Ovary (tissue), 7 donors: ENCODE measurements at regions not wholly inside any gene's neighbourhood (a gene's known extent, or its start where the extent isn't known, plus 50 kb on each side); places are given as distances from the start of the nearest gene placed in this dataset.

Experiments used
- DNase-seq, 5 donors: peaks; one replicate each; pipeline ENCODE4 v3.0.0-alpha.2; 2019 to 2020
- H3K27ac ChIP-seq, 2 donors: fragments of 200-600 bp; one replicate each; pipeline versions ENCODE4 v1.5.1 to v1.8.0; 2019 to 2022
- H3K27me3 ChIP-seq: fragments of 200-600 bp; one replicate; pipeline ENCODE4 v1.8.0; 2022
- H3K36me3 ChIP-seq: fragments of 200-600 bp; sonication (generic); one replicate; pipeline ENCODE4 v1.5.1; 2019
- H3K4me1 ChIP-seq: one replicate; pipeline ENCODE4 v1.8.1; 2013; ENCODE audit warnings: mild to moderate bottlenecking, moderate library complexity; ENCODE audit not compliant: insufficient read depth
- H3K4me3 ChIP-seq: fragments of 200-600 bp; sonication (generic); one replicate; pipeline ENCODE4 v1.5.1; 2017
- H3K9me3 ChIP-seq, 2 donors: fragments of 200-600 bp in 1 of 2; sonication (generic) in 1 of 2; one replicate each; pipeline versions ENCODE4 v1.5.1 to v1.8.1; 2013 to 2019; ENCODE audit warnings: mild to moderate bottlenecking in 1 of 2, moderate library complexity in 1 of 2
- CTCF ChIP-seq, 3 donors: fragments of 450-650 bp in 2 of 3; fragments of 200-600 bp in 1 of 3; IDR thresholded peaks; one replicate each; pipeline versions ENCODE4 v1.5.1 to v1.8.0; 2016 to 2022; ENCODE audit warnings: antibody characterized with exemption in 3 of 3, mild to moderate bottlenecking in 1 of 3
- EP300 ChIP-seq: sonication (generic); formaldehyde crosslinking; IDR thresholded peaks from one replicate; pipeline ENCODE4 v1.6.1; 2017; ENCODE audit warnings: antibody characterized with exemption
- POLR2A ChIP-seq: fragments of 450-650 bp; IDR thresholded peaks from one replicate; pipeline ENCODE4 v1.6.1; 2017; ENCODE audit warnings: antibody characterized with exemption, mild to moderate bottlenecking, moderate library complexity
- WGBS, 3 donors: extraction: QIAGEN DNeasy Blood & Tissue Kit in 1 of 3; methylation state at CpG; one replicate each; pipeline versions ENCODE4 v1.1.5 to v1.1.7; 2013 to 2017; 5-methylcytosine and 5-hydroxymethylcytosine counted together
- intact Hi-C, 4 donors: fragments of 100-400 bp; cut with DNase I; formaldehyde crosslinking; loops; one replicate each; pipeline versions ENCODE4 v1.11.0 to v1.15.1; 2022 to 2023
- donor health status: DM: no; HTN: no; CAD: no; lungs with moderate emphysema.
- donor health status: DM: no; HTN: no; CAD: no.
- donor health status: Bipolar disorder and iron deficiency.
- donor health status: DM: no; HTN: no; CAD: no.
- donor health status: DM: yes; HTN: yes; CAD: no.

DNA sequence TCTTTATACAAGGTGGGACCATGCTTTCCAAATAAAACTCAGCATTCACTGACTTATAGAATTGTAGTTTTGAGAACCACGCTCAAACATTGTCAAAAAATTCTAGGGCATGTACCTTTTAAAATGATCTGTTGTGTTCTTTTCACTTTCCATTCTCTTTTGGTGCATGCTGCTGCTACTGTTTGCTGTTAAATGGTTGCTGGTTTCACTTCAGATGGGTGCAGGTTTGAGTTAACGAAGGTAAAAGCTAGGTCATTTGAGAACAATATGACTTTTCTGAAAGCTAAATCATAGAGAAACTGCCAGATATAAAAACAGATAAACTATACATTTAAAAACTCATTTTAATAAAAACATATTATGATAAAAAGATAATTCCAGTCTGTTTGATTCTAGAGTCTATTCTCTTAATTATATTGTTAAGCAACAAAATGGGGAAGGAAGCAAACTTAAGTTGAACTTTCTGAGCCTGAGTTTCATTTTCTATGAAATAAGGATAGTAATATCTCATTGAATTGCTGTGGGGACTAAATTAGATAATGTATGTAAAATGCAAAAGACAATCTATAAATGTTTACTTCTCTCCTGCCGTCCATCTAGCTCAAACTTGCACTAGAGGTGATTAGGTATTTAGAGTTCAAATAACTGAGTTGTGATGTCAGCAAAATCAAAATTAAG lies 82.4 kb downstream of the OXSM start:
- no peak overlapping the region for H3K4me3 ChIP-seq
- H3K4me1 ChIP-seq: no peaks in the 10 kb centered on the region
- H3K27me3 ChIP-seq: no peaks in the 10 kb centered on the region
- H3K36me3 ChIP-seq: no peaks in the 10 kb centered on the region
- H3K27ac ChIP-seq: no peak overlapping the region
- no peaks in the 10 kb centered on the region for H3K9me3 ChIP-seq
- TF ChIP-seq EP300 (no peak), CTCF (IDR thresholded peaks at IDR 0.05) (no peak), POLR2A (no peak)
- DNase-seq: no peak
- intact Hi-C loops: no loop called here
- WGBS, 3 donors: 74 to 84% (median 80%) methylated on average over 3 of the region's 3 CpGs

DNA sequence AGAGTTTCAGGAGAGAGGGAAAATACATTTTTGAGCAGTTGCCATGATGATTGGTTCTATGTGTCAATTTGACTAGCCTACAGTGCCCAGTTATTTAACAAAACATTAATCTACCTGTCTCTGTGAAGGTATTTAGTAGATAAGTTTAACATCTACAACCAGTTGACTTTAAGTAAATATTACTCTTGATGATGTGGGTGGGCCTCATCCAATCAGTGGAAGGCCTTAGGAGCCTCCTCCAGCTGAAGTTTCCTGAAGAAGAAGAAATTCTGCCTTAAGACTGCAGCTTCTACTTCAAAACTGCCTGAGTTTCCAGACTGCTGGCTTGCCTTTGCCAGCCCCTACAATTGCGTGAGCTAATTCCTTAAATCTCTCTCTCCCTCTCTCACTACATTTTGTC lies 93.6 kb downstream of the OXSM start:
- H3K4me1 ChIP-seq: no peaks in the 10 kb centered on the region
- no peaks in the 10 kb centered on the region for H3K27me3 ChIP-seq
- H3K9me3 ChIP-seq: no peaks in the 10 kb centered on the region
- no peak overlapping the region for H3K4me3 ChIP-seq
- H3K36me3 ChIP-seq: no peaks in the 10 kb centered on the region
- DNase-seq: no peak
- intact Hi-C loops: no loop called here
- H3K27ac ChIP-seq: no peak overlapping the region
- no peak for TF ChIP-seq EP300
- no peak for TF ChIP-seq POLR2A
- no peak for TF ChIP-seq CTCF (IDR thresholded peaks at IDR 0.05)
- 93 to 94% (median 94%) methylated on average over 1 of the region's 1 CpG for WGBS, 3 donors

DNA sequence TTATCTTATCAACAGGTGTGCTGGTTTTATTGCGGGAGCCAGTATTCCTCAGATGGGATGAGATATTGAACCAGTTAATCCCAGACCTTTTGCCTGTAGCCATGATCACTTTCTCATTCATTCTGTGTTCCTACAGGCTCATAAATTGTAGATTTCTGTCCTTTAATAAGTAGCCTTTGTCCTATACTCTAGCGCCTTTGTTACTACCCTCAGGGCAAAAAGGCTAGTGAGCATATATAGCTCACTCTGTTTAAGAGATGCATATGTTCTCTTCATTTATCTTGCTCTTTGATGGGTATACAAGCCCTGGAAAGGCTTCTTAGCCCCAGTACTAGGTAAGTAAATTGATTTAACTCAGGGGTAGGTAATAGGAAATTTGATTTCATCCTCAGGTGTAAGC lies 95.1 kb downstream of the OXSM start:
- H3K4me1 ChIP-seq: no peaks in the 10 kb centered on the region
- 94 to 99% (median 98%) methylated on average over 2 of the region's 2 CpGs for WGBS, 3 donors
- intact Hi-C loops: no loop called here
- H3K36me3 ChIP-seq: no peaks in the 10 kb centered on the region
- no peak overlapping the region for H3K4me3 ChIP-seq
- H3K27me3 ChIP-seq: no peaks in the 10 kb centered on the region
- TF ChIP-seq EP300 (no peak), CTCF (IDR thresholded peaks at IDR 0.05) (no peak), POLR2A (no peak)
- DNase-seq: no peak
- no peaks in the 10 kb centered on the region for H3K9me3 ChIP-seq
- no peak overlapping the region for H3K27ac ChIP-seq

DNA sequence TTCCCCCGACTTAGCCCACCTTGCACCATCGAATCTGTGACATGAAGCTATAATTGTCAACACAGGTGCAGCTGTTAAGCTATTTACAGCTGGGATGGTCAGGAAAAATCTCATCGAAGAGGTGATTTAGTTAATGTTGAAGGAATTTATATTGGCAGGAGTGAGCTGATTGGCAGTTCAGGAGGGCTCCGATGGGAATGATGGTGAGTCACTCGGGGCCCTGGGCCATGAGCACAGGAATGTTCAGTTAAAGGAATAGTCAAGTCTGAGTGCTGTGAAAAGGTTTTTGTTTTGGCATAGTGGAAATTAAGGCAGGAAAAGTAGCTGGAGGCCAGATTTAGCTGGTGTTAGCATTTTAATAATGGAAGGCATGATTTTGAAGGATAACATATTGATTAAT lies 95.7 kb downstream of the OXSM start:
- intact Hi-C loops: no loop called here
- 87 to 90% (median 89%) methylated on average over 5 of the region's 5 CpGs for WGBS, 3 donors
- Histone ChIP-seq H3K36me3 (no peaks in the 10 kb centered on the region), H3K4me1 (no peaks in the 10 kb centered on the region), H3K9me3 (no peaks in the 10 kb centered on the region), H3K27ac (no peak overlapping the region), H3K4me3 (no peak overlapping the region), H3K27me3 (no peaks in the 10 kb centered on the region)
- TF ChIP-seq EP300: no peak
- no peak for TF ChIP-seq CTCF (IDR thresholded peaks at IDR 0.05)
- no peak for TF ChIP-seq POLR2A
- DNase-seq: no peak
